PC-9 (cell line): ENCODE measurements at regions not wholly inside any gene's neighbourhood (a gene's known extent, or its start where the extent isn't known, plus 50 kb on each side); places are given as distances from the start of the nearest gene placed in this dataset.

Experiments
- BruUV-seq: library from RNA; stranded (reverse); fragments of 400-500 nt; replicated peaks from 2 replicates; lab custom pipeline; 2021; lab: Mats Ljungman, UMichigan
- CTCF ChIA-PET: fragments of 300-600 bp; sonication (Branson Sonifier 250); formaldehyde crosslinking; loops from one replicate; lab custom pipeline; 2022; ENCODE audit warnings: antibody characterized with exemption; lab: Charles Lee
- POLR2A ChIA-PET: fragments of 300-600 bp; sonication (Branson Sonifier 250); formaldehyde crosslinking; loops from one replicate; lab custom pipeline; 2022; ENCODE audit warnings: antibody characterized with exemption; ENCODE audit not compliant: unreplicated experiment; lab: Charles Lee
- DNase-seq, 2 experiments: peaks; one replicate each; pipeline versions ENCODE4 v3.0.0 to v3.0.0-alpha.2; 2015 to 2022; ENCODE audit warnings: mixed read lengths in 1 of 2
- H2AFZ ChIP-seq: fragments of 200-600 bp; sonication (generic); 2 replicates; pipeline ENCODE4 v1.8.1; 2017; ENCODE audit warnings: antibody characterized with exemption
- H3F3A ChIP-seq: fragments of 200-600 bp; sonication (generic); 2 replicates; pipeline ENCODE4 v1.8.1; 2017; ENCODE audit warnings: antibody characterized with exemption, mild to moderate bottlenecking, low read depth; ENCODE audit not compliant: insufficient read depth
- H3K27ac ChIP-seq: fragments of 200-600 bp; sonication (generic); 2 replicates; pipeline ENCODE4 v1.6.1; 2016; ENCODE audit warnings: mixed run types
- H3K27me3 ChIP-seq: fragments of 200-600 bp; sonication (generic); 2 replicates; pipeline ENCODE4 v1.6.1; 2016; ENCODE audit warnings: low read depth, mixed run types; ENCODE audit not compliant: insufficient read depth
- H3K36me3 ChIP-seq: fragments of 200-600 bp; sonication (generic); 2 replicates; pipeline ENCODE4 v1.6.1; 2016; ENCODE audit warnings: low read depth, mixed run types
- H3K4me1 ChIP-seq: fragments of 200-600 bp; sonication (generic); replicated peaks from 2 replicates; pipeline ENCODE4 v1.6.1; 2016; ENCODE audit warnings: mixed run types; ENCODE audit not compliant: insufficient read depth
- H3K4me2 ChIP-seq: fragments of 200-600 bp; sonication (generic); 2 replicates; pipeline ENCODE4 v1.6.1; 2017; ENCODE audit warnings: mixed run types
- H3K4me3 ChIP-seq: fragments of 200-600 bp; sonication (generic); 2 replicates; pipeline ENCODE4 v1.6.1; 2016; ENCODE audit warnings: mixed run types
- H3K79me2 ChIP-seq: fragments of 200-600 bp; sonication (generic); 2 replicates; pipeline ENCODE4 v1.6.1; 2017; ENCODE audit warnings: low read depth, mixed run types
- H3K9me2 ChIP-seq: fragments of 200-600 bp; sonication (generic); 2 replicates; pipeline ENCODE4 v1.8.1; 2017; ENCODE audit warnings: mild to moderate bottlenecking; ENCODE audit not compliant: insufficient read depth
- H3K9me3 ChIP-seq: fragments of 200-600 bp; sonication (generic); 2 replicates; pipeline ENCODE4 v1.8.1; 2016; ENCODE audit warnings: low read depth; ENCODE audit not compliant: insufficient read depth
- H4K20me1 ChIP-seq: fragments of 200-600 bp; sonication (generic); 2 replicates; pipeline ENCODE4 v1.8.1; 2017; ENCODE audit not compliant: insufficient read depth
- EZH2 ChIP-seq: fragments of 200-600 bp; sonication (generic); IDR thresholded peaks from 2 replicates; pipeline ENCODE4 v1.8.0; 2017; ENCODE audit warnings: antibody characterized with exemption, low read depth
- intact Hi-C: fragments of 100-400 bp; cut with micrococcal nuclease; formaldehyde crosslinking; loops from one replicate; pipeline ENCODE4 v1.10.0; 2022; ENCODE audit not compliant: unreplicated experiment
- TF ChIP-seq, protein P1 (sequence below): fragments of 200-600 bp; sonication (generic); conservative IDR thresholded peaks from 2 replicates; pipeline ENCODE4 v1.6.1; 2017; ENCODE audit warnings: mixed run types, antibody characterized with exemption, mild to moderate bottlenecking, moderate library complexity

DNA sequence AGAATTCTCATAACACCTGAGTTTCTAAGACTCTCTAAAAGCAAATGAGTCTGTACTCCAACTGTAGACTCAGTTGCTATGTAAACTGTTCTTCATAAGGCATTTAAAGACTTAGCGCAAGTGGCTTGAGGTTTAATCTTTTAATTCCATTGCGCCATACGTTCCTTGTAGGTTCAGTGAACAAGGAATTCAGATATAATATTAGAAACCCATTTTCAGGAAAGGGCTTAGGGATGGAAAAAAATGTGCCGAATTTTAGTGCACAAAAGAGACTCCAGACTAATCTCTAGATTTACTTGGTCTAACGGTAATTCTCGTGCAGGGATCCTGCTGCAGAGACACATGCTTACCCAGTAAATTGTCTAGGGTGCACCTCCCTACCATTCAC is 268.9 kb upstream of the TANK start:
- Histone ChIP-seq H3K27ac (no peak overlapping the region), H3K9me3 (no peaks in the 10 kb centered on the region), H4K20me1 (no peaks in the 10 kb centered on the region), H3F3A (no peaks in the 10 kb centered on the region), H2AFZ (no peak overlapping the region), H3K4me3 (no peak overlapping the region), H3K36me3 (no peaks in the 10 kb centered on the region), H3K4me2 (no peak overlapping the region), H3K9me2 (no peaks in the 10 kb centered on the region), H3K4me1 (no peaks in the 10 kb centered on the region), H3K27me3 (no peaks in the 10 kb centered on the region), H3K79me2 (no peaks in the 10 kb centered on the region)
- CTCF ChIA-PET, result no interaction called here
- TF ChIP-seq EZH2, result no peak
- TF ChIP-seq, protein P1, sequence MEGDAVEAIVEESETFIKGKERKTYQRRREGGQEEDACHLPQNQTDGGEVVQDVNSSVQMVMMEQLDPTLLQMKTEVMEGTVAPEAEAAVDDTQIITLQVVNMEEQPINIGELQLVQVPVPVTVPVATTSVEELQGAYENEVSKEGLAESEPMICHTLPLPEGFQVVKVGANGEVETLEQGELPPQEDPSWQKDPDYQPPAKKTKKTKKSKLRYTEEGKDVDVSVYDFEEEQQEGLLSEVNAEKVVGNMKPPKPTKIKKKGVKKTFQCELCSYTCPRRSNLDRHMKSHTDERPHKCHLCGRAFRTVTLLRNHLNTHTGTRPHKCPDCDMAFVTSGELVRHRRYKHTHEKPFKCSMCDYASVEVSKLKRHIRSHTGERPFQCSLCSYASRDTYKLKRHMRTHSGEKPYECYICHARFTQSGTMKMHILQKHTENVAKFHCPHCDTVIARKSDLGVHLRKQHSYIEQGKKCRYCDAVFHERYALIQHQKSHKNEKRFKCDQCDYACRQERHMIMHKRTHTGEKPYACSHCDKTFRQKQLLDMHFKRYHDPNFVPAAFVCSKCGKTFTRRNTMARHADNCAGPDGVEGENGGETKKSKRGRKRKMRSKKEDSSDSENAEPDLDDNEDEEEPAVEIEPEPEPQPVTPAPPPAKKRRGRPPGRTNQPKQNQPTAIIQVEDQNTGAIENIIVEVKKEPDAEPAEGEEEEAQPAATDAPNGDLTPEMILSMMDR, result no peak
- POLR2A ChIA-PET, result interaction anchor here (0.6 kb wide), 1 partner anchor 46 kb away, joined by 5 read pairs; no protein-coding TSS in a partner anchor
- BruUV-seq, result no TSS peak
- intact Hi-C loops, result no loop called here
- DNase-seq, result no peak

DNA sequence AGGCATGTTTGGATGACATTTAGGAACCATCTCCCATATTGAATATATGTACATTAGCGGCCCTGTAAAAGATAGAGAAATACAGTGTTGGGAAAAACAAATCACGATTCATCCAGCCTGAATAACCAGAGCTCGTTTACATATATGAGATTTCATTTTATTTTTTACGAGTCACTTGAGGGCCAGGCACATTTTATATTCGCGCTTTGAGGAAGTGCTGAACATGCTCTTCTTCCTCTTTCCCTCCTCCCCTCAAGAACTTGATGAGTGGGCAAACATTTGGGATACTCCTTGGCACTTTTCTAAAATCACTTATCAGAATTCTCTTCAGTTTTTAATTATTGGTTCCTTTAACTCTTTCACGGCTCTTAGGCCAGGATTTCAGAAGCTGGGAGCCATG is 268.0 kb upstream of the TANK start:
- POLR2A ChIA-PET, result no interaction called here
- TF ChIP-seq, protein P1, result no peak
- TF ChIP-seq EZH2, result no peak
- CTCF ChIA-PET, result no interaction called here
- H2AFZ ChIP-seq, result no peak overlapping the region
- no peak for DNase-seq
- H3K79me2 ChIP-seq, result no peaks in the 10 kb centered on the region
- H4K20me1 ChIP-seq, result no peaks in the 10 kb centered on the region
- no peaks in the 10 kb centered on the region for H3K27me3 ChIP-seq
- H3K4me2 ChIP-seq, result no peak overlapping the region
- no peaks in the 10 kb centered on the region for H3F3A ChIP-seq
- no peaks in the 10 kb centered on the region for H3K9me3 ChIP-seq
- H3K4me3 ChIP-seq, result no peak overlapping the region
- intact Hi-C loops, result no loop called here
- no TSS peak for BruUV-seq
- H3K27ac ChIP-seq, result no peak overlapping the region
- H3K4me1 ChIP-seq, result no peaks in the 10 kb centered on the region
- no peaks in the 10 kb centered on the region for H3K36me3 ChIP-seq
- H3K9me2 ChIP-seq, result no peaks in the 10 kb centered on the region

DNA sequence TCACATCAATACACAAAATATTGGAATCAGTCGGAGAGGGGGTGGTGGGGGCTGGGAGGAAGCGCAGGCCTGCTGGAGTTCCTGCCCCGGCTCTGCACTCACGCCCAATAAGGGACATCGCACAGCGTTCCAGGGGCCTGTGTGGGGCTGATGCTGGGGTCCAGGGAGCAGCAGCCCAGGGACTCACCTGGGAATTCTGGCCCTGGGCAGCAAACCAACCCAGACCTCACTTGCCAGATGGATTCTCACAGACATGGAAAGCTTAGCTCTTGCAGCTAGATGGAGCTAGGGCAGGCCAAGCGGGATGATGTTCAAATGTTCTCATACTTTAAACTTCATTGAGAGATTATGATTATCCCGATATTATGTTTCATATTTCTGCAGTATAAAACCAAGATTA is 266.6 kb upstream of the TANK start:
- Histone ChIP-seq H3K4me1 (no peaks in the 10 kb centered on the region), H3K27me3 (no peaks in the 10 kb centered on the region), H3K79me2 (no peaks in the 10 kb centered on the region), H3K4me2 (no peak overlapping the region), H3K4me3 (no peak overlapping the region), H3K9me2 (no peaks in the 10 kb centered on the region), H3F3A (no peaks in the 10 kb centered on the region), H3K9me3 (no peaks in the 10 kb centered on the region), H2AFZ (no peak overlapping the region), H3K36me3 (no peaks in the 10 kb centered on the region), H3K27ac (no peak overlapping the region), H4K20me1 (no peaks in the 10 kb centered on the region)
- TF ChIP-seq, protein P1, result no peak
- TF ChIP-seq EZH2, result no peak
- DNase-seq, result no peak
- ChIA-PET CTCF (no interaction called here), POLR2A (no interaction called here)
- no TSS peak for BruUV-seq
- intact Hi-C loops, result no loop called here
